WTC11 (cell line): ENCODE measurements at regions not wholly inside any gene's neighbourhood (a gene's known extent, or its start where the extent isn't known, plus 50 kb on each side); places are given as distances from the start of the nearest gene placed in this dataset.

Experiments used
- ATAC-seq: fragments of 200-7000 bp; cut with Tn5 transposase; 2 replicates; pipeline ENCODE4 v1.10.0; 2021; ENCODE audit warnings: mild to moderate bottlenecking, moderate library complexity
- CTCF ChIA-PET: fragments of 300-600 bp; sonication (Branson Sonifier 250); formaldehyde crosslinking; loops from one replicate; lab custom pipeline; 2021; ENCODE audit warnings: antibody characterized with exemption; lab: Charles Lee
- POLR2A ChIA-PET: fragments of 350-600 bp; sonication (Branson Sonifier 250); formaldehyde crosslinking; loops from one replicate; lab custom pipeline; 2021; ENCODE audit warnings: antibody characterized with exemption; lab: Charles Lee
- DNase-seq: peaks from one replicate; pipeline ENCODE4 v3.0.0; 2021; ENCODE audit warnings: low spot score
- H3K27ac Mint-ChIP-seq: 2 replicates; pipeline ENCODE4 v1.8.0; 2021; ENCODE audit warnings: mixed read lengths
- H3K27me3 Mint-ChIP-seq: 2 replicates; pipeline ENCODE4 v1.8.0; 2021; ENCODE audit warnings: low read depth, mild to moderate bottlenecking, moderate library complexity, mixed read lengths
- H3K36me3 Mint-ChIP-seq: 2 replicates; pipeline ENCODE4 v1.8.0; 2021; ENCODE audit warnings: mixed read lengths
- H3K4me1 Mint-ChIP-seq: 2 replicates; pipeline ENCODE4 v1.8.0; 2022; ENCODE audit warnings: mixed read lengths
- H3K4me3 Mint-ChIP-seq: 2 replicates; pipeline ENCODE4 v1.8.0; 2021; ENCODE audit warnings: mild to moderate bottlenecking, moderate library complexity, mixed read lengths
- H3K9me3 Mint-ChIP-seq: 2 replicates; pipeline ENCODE4 v1.8.0; 2021; ENCODE audit warnings: mixed read lengths
- AR ChIP-seq: fragments of 250-450 bp; sonication (Bioruptor Pico); IDR thresholded peaks from 2 replicates; pipeline ENCODE4 v1.9.0; 2021; ENCODE audit warnings: mild to moderate bottlenecking
- ATF2 ChIP-seq: sonication (generic); formaldehyde crosslinking; IDR thresholded peaks from 2 replicates; pipeline ENCODE4 v1.8.1; 2022; ENCODE audit warnings: low read depth, missing genetic modification reagents, borderline replicate concordance
- ATF3 ChIP-seq: sonication (generic); formaldehyde crosslinking; conservative IDR thresholded peaks from 2 replicates; pipeline ENCODE4 v1.8.1; 2022; ENCODE audit warnings: mild to moderate bottlenecking, missing genetic modification reagents
- CDX4 ChIP-seq: fragments of 250-450 bp; sonication (Bioruptor Pico); IDR thresholded peaks from 2 replicates; pipeline ENCODE4 v1.9.0; 2021; ENCODE audit warnings: moderate library complexity, mild to moderate bottlenecking, inconsistent platforms, borderline replicate concordance
- HMGXB4 ChIP-seq: sonication (generic); formaldehyde crosslinking; IDR thresholded peaks from 2 replicates; pipeline ENCODE4 v1.8.1; 2023; ENCODE audit warnings: mild to moderate bottlenecking, moderate library complexity, missing genetic modification reagents
- KAT7 ChIP-seq: sonication (generic); formaldehyde crosslinking; IDR thresholded peaks from 2 replicates; pipeline ENCODE4 v1.8.1; 2023; ENCODE audit warnings: missing genetic modification reagents, mild to moderate bottlenecking, borderline replicate concordance
- MXD4 ChIP-seq: fragments of 250-450 bp; sonication (Bioruptor Pico); IDR thresholded peaks from 2 replicates; pipeline ENCODE4 v1.8.0; 2021; ENCODE audit warnings: mild to moderate bottlenecking, moderate library complexity, borderline replicate concordance
- MYBL2 ChIP-seq: sonication (generic); formaldehyde crosslinking; IDR thresholded peaks from 2 replicates; pipeline ENCODE4 v1.8.1; 2023; ENCODE audit warnings: mild to moderate bottlenecking, moderate library complexity, missing genetic modification reagents
- NFYB ChIP-seq: sonication (generic); formaldehyde crosslinking; conservative IDR thresholded peaks from 2 replicates; pipeline ENCODE4 v1.8.0; 2022; ENCODE audit warnings: low read depth, missing genetic modification reagents
- NR1H2 ChIP-seq: sonication (generic); formaldehyde crosslinking; IDR thresholded peaks from 2 replicates; pipeline ENCODE4 v1.9.0; 2021; ENCODE audit warnings: mild to moderate bottlenecking, moderate library complexity, missing genetic modification reagents
- PRRX2 ChIP-seq: fragments of 250-450 bp; sonication (Bioruptor Pico); IDR thresholded peaks from 2 replicates; pipeline ENCODE4 v1.8.0; 2021; ENCODE audit warnings: mild to moderate bottlenecking
- SOX15 ChIP-seq: fragments of 250-450 bp; sonication (Bioruptor Pico); IDR thresholded peaks from 2 replicates; pipeline ENCODE4 v1.9.0; 2021; ENCODE audit warnings: mild to moderate bottlenecking
- STAT6 ChIP-seq: sonication (generic); formaldehyde crosslinking; conservative IDR thresholded peaks from 2 replicates; pipeline ENCODE4 v1.8.1; 2023; ENCODE audit warnings: mild to moderate bottlenecking, low read depth, missing genetic modification reagents, moderate library complexity
- TCF7 ChIP-seq: sonication (generic); formaldehyde crosslinking; IDR thresholded peaks from 2 replicates; pipeline ENCODE4 v1.8.0; 2022; ENCODE audit warnings: mild to moderate bottlenecking, low read depth, missing genetic modification reagents, moderate library complexity
- TEAD1 ChIP-seq: sonication (generic); formaldehyde crosslinking; IDR thresholded peaks from 2 replicates; pipeline ENCODE4 v1.8.0; 2022; ENCODE audit warnings: mild to moderate bottlenecking, missing genetic modification reagents
- ZBTB43 ChIP-seq: sonication (generic); formaldehyde crosslinking; IDR thresholded peaks from 2 replicates; pipeline ENCODE4 v1.8.1; 2023; ENCODE audit warnings: mild to moderate bottlenecking, missing genetic modification reagents
- ZNF317 ChIP-seq: sonication (generic); formaldehyde crosslinking; IDR thresholded peaks from 2 replicates; pipeline ENCODE4 v1.8.1; 2023; ENCODE audit warnings: low read depth, mild to moderate bottlenecking, moderate library complexity, missing genetic modification reagents, borderline replicate concordance
- ZNF416 ChIP-seq: fragments of 250-450 bp; sonication (Bioruptor Pico); IDR thresholded peaks from 2 replicates; pipeline ENCODE4 v1.9.0; 2021; ENCODE audit warnings: mild to moderate bottlenecking, inconsistent platforms
- ZNF423 ChIP-seq: fragments of 250-450 bp; sonication (Bioruptor Pico); IDR thresholded peaks from 2 replicates; pipeline ENCODE4 v2.1.2; 2022; ENCODE audit warnings: mild to moderate bottlenecking, moderate library complexity

GRCh38 chr1:30374400-30375070 is 348.9 kb downstream of the MATN1 start:
- Mint-ChIP-seq H3K4me3 (no peak overlapping the region), H3K4me1 (peaks cover 9% of the 10 kb centered on the region), H3K9me3 (no peaks in the 10 kb centered on the region), H3K27me3 (no peaks in the 10 kb centered on the region), H3K36me3 (no peaks in the 10 kb centered on the region), H3K27ac (no peak overlapping the region)
- ChIA-PET POLR2A (no interaction called here), CTCF (no interaction called here)
- ATAC-seq (no peak), DNase-seq (no peak)
- no peak for TF ChIP-seq ATF3
- TF ChIP-seq ZNF416 (CRISPR knock-in tag): no peak
- TF ChIP-seq KAT7: no peak

- DNase-seq (no peak), ATAC-seq (no peak)
- CTCF ChIA-PET: interaction anchor here (0.8 kb wide), 1 partner anchor 334 kb away, joined by 3 read pairs; no protein-coding TSS in a partner anchor
- TF ChIP-seq NFYB (CRISPR knock-in tag): no peak
- TF ChIP-seq SOX15 (CRISPR knock-in tag): no peak
- no peak for TF ChIP-seq CDX4 (CRISPR knock-in tag)
- no peak for TF ChIP-seq TEAD1
- TF ChIP-seq ZNF317 (CRISPR knock-in tag): no peak
- no peak for TF ChIP-seq TCF7 (CRISPR knock-in tag)
- no peak for TF ChIP-seq HMGXB4 (CRISPR knock-in tag)
- no peak for TF ChIP-seq AR (CRISPR knock-in tag)
- TF ChIP-seq ZNF423 (CRISPR knock-in tag): no peak
- TF ChIP-seq MYBL2 (CRISPR knock-in tag): no peak
- TF ChIP-seq ATF3: no peak
- TF ChIP-seq ATF2: no peak
- TF ChIP-seq MXD4 (CRISPR knock-in tag): no peak
- no peak for TF ChIP-seq ZBTB43 (CRISPR knock-in tag)
- no peak for TF ChIP-seq PRRX2 (CRISPR knock-in tag)
- TF ChIP-seq NR1H2 (CRISPR knock-in tag): no peak
- TF ChIP-seq STAT6 (CRISPR knock-in tag): no peak
- Mint-ChIP-seq H3K4me3 (no peak overlapping the region), H3K4me1 (peaks cover 9% of the 10 kb centered on the region), H3K27ac (no peak overlapping the region), H3K9me3 (no peaks in the 10 kb centered on the region), H3K27me3 (no peaks in the 10 kb centered on the region), H3K36me3 (no peaks in the 10 kb centered on the region)
- POLR2A ChIA-PET: no interaction called here
These were observed 349.6 kb downstream of the MATN1 start for GRCh38 chr1:30373471-30374399.
